Neural progenitor cell (in vitro differentiated cells): ENCODE measurements at regions not wholly inside any gene's neighbourhood (a gene's known extent, or its start where the extent isn't known, plus 50 kb on each side); places are given as distances from the start of the nearest gene placed in this dataset.

ENCODE experiments used
- CTCF ChIP-seq: fragments of 200-600 bp; sonication (generic); IDR thresholded peaks from 2 replicates; pipeline ENCODE4 v1.5.1; 2017; ENCODE audit warnings: antibody characterized with exemption, mild to moderate bottlenecking
- EZH2 ChIP-seq: fragments of 200-600 bp; sonication (generic); IDR thresholded peaks from 2 replicates; pipeline ENCODE4 v1.6.1; 2017; ENCODE audit warnings: antibody characterized with exemption, mild to moderate bottlenecking, moderate library complexity
- EZH2phosphoT487 ChIP-seq: fragments of 200-600 bp; sonication (generic); IDR thresholded peaks from 2 replicates; pipeline ENCODE4 v1.6.1; 2017; ENCODE audit warnings: antibody characterized with exemption

- TF ChIP-seq CTCF (no peak), EZH2 (no peak), EZH2phosphoT487 (no peak)
Observed at GRCh38 chr2:216261042-216261537, 111.2 kb downstream of the MARCHF4 start.
